Activated CD8-positive, alpha-beta T cell treated with anti-CD3 and anti-CD28 coated beads for 36 hours (primary cell): ENCODE measurements at regions not wholly inside any gene's neighbourhood (a gene's known extent, or its start where the extent isn't known, plus 50 kb on each side); places are given as distances from the start of the nearest gene placed in this dataset.

ENCODE experiments used
- ATAC-seq: fragments of 200-7000 bp; cut with Tn5 transposase; one replicate; pipeline ENCODE4 v1.10.0; 2021; ENCODE audit warnings: mild to moderate bottlenecking, moderate library complexity
- CTCF ChIA-PET: fragments of 350-600 bp; sonication (Branson Sonifier 250); formaldehyde crosslinking; loops from one replicate; lab custom pipeline; 2021; ENCODE audit warnings: antibody characterized with exemption; lab: Charles Lee
- POLR2A ChIA-PET: fragments of 350-600 bp; sonication (Branson Sonifier 250); formaldehyde crosslinking; loops from one replicate; lab custom pipeline; 2021; ENCODE audit warnings: antibody characterized with exemption; lab: Charles Lee
- DNase-seq: peaks from one replicate; pipeline ENCODE4 v3.0.0-alpha.2; 2020
- H3K27ac Mint-ChIP-seq: one replicate; pipeline ENCODE4 v1.8.0; 2021; ENCODE audit warnings: mild to moderate bottlenecking, mixed read lengths
- H3K27me3 Mint-ChIP-seq: one replicate; pipeline ENCODE4 v1.8.0; 2021; ENCODE audit warnings: mixed read lengths
- H3K36me3 Mint-ChIP-seq: one replicate; pipeline ENCODE4 v1.8.0; 2021; ENCODE audit warnings: low read depth, mixed read lengths
- H3K4me1 Mint-ChIP-seq: one replicate; pipeline ENCODE4 v1.8.0; 2021; ENCODE audit warnings: low read depth, mixed read lengths
- H3K4me3 Mint-ChIP-seq: one replicate; pipeline ENCODE4 v1.8.0; 2021; ENCODE audit warnings: mild to moderate bottlenecking, moderate library complexity, mixed read lengths
- H3K9me3 Mint-ChIP-seq: one replicate; pipeline ENCODE4 v1.8.0; 2021; ENCODE audit warnings: mixed read lengths
- intact Hi-C: fragments of 100-400 bp; cut with micrococcal nuclease; formaldehyde crosslinking; loops from one replicate; pipeline ENCODE4 v1.10.0; 2022
- TF ChIP-seq, protein P1 (sequence below): fragments of 200-600 bp; IDR thresholded peaks from one replicate; pipeline ENCODE4 v1.8.0; 2022; ENCODE audit warnings: antibody characterized with exemption, mild to moderate bottlenecking

DNA sequence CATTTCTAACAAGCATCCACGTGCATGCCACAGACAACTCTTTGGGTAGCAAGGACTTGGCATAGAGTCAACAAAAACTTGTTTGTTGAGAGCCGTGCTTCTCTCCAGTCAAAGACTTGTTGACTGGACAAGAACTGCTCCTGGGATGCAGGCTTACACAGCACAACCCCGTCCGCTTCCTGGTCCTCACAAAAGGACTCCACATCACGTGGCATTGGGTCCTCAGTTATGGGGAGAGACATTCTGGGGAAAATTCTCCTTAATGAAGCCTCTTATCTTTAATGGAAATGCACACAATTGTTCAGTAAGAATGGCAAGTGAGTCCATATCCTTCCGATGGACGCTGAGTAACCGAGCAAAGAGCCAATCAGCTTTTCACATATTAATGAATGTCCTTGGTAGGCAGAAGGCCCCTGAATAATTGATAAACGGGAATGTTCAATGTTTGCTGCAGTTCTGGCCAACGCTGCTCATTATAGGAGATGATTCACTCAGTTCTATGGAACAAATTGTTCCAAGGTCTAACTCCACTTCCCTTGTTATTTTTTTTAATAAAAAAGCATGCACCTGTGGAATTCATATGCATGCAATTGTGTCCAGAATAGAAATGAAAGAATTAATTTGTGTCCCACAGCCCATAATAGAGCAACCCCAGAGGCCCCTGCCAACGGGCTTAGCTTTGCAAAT is 97.0 kb upstream of the ZNF366 start:
- no peak overlapping the region for H3K4me3 Mint-ChIP-seq
- ATAC-seq: no peak
- no peak overlapping the region for H3K27ac Mint-ChIP-seq
- POLR2A ChIA-PET: no interaction called here
- intact Hi-C loops: no loop called here
- peaks cover 2% of the 10 kb centered on the region for H3K27me3 Mint-ChIP-seq
- no peaks in the 10 kb centered on the region for H3K4me1 Mint-ChIP-seq
- TF ChIP-seq, protein P1, sequence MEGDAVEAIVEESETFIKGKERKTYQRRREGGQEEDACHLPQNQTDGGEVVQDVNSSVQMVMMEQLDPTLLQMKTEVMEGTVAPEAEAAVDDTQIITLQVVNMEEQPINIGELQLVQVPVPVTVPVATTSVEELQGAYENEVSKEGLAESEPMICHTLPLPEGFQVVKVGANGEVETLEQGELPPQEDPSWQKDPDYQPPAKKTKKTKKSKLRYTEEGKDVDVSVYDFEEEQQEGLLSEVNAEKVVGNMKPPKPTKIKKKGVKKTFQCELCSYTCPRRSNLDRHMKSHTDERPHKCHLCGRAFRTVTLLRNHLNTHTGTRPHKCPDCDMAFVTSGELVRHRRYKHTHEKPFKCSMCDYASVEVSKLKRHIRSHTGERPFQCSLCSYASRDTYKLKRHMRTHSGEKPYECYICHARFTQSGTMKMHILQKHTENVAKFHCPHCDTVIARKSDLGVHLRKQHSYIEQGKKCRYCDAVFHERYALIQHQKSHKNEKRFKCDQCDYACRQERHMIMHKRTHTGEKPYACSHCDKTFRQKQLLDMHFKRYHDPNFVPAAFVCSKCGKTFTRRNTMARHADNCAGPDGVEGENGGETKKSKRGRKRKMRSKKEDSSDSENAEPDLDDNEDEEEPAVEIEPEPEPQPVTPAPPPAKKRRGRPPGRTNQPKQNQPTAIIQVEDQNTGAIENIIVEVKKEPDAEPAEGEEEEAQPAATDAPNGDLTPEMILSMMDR: no peak
- DNase-seq: no peak
- no peaks in the 10 kb centered on the region for H3K36me3 Mint-ChIP-seq
- CTCF ChIA-PET: no interaction called here
- no peaks in the 10 kb centered on the region for H3K9me3 Mint-ChIP-seq

DNA sequence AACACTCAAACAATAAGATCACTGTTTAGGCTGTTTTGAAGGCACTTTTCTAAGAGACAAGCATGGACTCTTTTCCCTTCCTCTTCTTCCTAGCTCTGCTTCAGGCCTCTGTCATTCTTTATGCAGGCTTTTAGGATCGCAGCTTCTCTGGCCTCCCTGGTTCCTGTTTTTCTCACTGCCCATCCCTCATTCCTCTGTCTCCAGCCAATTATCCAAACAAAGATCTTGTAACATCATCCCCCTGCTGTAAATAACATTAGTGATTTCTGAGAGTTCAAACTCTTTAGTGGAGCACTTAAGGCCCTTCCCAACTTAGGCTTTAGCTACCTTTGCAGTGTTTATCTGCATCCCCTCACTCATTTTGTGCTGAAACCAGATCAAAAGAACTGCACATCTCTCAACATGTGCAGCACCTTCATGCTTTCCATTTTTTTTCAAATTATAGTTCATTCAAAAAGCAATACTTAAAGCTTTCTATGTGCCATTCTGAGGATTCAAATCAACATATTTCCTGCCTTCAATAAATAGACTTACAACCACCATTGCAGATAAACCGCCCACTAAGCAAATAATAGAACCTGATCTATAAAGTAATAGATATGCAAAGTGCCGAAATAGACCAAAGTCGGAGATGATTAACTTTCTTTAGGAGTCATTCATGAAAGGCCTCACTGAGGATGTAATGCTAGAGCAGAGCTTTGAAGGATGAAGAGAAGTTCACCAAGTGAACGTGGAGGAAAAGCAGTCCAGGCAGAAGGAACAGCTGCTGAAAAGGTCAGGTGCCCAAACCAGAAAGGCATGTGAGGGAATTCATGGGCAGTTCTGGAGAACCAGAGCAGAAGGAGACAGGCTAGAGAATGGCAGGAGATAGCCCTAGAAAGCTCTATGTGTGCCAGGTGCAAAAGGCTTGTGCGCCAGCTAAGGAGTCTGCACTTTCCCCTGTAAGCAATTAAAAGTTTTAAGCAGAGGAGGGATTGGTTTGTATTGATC is 95.8 kb upstream of the ZNF366 start:
- Mint-ChIP-seq H3K27ac (no peak overlapping the region), H3K4me3 (no peak overlapping the region), H3K36me3 (no peaks in the 10 kb centered on the region), H3K4me1 (no peaks in the 10 kb centered on the region), H3K9me3 (peaks cover 1% of the 10 kb centered on the region), H3K27me3 (peaks cover 2% of the 10 kb centered on the region)
- intact Hi-C loops: no loop called here
- no peak for ATAC-seq
- TF ChIP-seq, protein P1: no peak
- no peak for DNase-seq
- ChIA-PET CTCF (interaction anchor here (1.3 to 3.7 kb wide), 2 partner anchors 8 to 58 kb away, joined by 3 to 14 read pairs; no protein-coding TSS in a partner anchor), POLR2A (no interaction called here)

- Mint-ChIP-seq H3K27me3 (peaks cover 2% of the 10 kb centered on the region), H3K4me3 (no peak overlapping the region), H3K36me3 (no peaks in the 10 kb centered on the region), H3K4me1 (no peaks in the 10 kb centered on the region), H3K27ac (no peak overlapping the region), H3K9me3 (peaks cover 1% of the 10 kb centered on the region)
- TF ChIP-seq, protein P1: no peak
- ATAC-seq: no peak
- intact Hi-C loops: no loop called here
- POLR2A ChIA-PET: no interaction called here
- CTCF ChIA-PET: interaction anchor here (0.9 to 3.7 kb wide), 2 partner anchors 9 to 10 kb away, joined by 3 to 14 read pairs; no protein-coding TSS in a partner anchor
- DNase-seq: no peak
These were observed 94.7 kb upstream of the ZNF366 start for GRCh38 chr5:72601861-72602260.

DNA sequence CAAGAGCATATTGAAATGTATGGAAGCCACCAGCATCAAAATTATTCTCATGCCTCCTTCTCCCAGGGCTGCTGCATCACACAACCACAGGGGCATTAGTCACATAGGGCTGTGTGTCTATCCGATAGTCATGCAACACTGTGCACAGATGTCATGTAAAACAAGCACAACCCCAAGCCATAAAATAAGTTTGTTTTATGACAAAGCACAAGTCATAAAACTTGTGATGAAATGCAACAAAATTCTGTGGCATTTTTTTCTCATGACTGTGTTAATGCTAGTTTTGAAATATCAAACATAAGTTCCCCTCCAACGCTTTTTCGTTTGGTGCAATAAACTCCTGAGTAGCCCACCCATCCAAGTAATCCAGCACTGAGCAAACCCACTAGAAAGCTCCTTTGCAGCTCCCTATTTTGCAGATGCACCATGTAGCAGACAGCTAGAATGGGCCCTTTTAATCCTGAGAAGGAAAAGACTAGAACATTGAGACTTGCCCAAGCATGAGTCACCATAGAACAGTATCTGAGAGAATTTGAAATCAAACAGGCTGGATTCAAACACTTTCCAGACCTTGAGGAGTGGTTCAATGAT is 93.3 kb upstream of the ZNF366 start:
- peaks cover 1% of the 10 kb centered on the region for H3K9me3 Mint-ChIP-seq
- intact Hi-C loops: no loop called here

More for the DNA sequence above, 93.3 kb upstream of the ZNF366 start:
- Mint-ChIP-seq H3K36me3 (no peaks in the 10 kb centered on the region), H3K27ac (no peak overlapping the region), H3K4me1 (no peaks in the 10 kb centered on the region), H3K27me3 (no peaks in the 10 kb centered on the region), H3K4me3 (no peak overlapping the region)
- TF ChIP-seq, protein P1: no peak
- ChIA-PET CTCF (interaction anchor here (3.7 kb wide), 1 partner anchor 10 kb away, joined by 14 read pairs; no protein-coding TSS in a partner anchor), POLR2A (no interaction called here)
- no peak for DNase-seq
- no peak for ATAC-seq
